HEK293T (cell line): ENCODE measurements at regions not wholly inside any gene's neighbourhood (a gene's known extent, or its start where the extent isn't known, plus 50 kb on each side); places are given as distances from the start of the nearest gene placed in this dataset.
"Not testable (repeated sequence)": the region's sequence is repeated elsewhere in the genome, so short reads cannot be mapped to it uniquely, and the experiment has no call there.

Experiments
- CTCF ChIA-PET: fragments of 350-600 bp; formaldehyde crosslinking; extraction: SDS; loops from one replicate; lab custom pipeline; 2021; ENCODE audit warnings: antibody characterized with exemption, inconsistent platforms; lab: Yijun Ruan, JAX
- POLR2A ChIA-PET: fragments of 350-600 bp; formaldehyde crosslinking; extraction: SDS; loops from one replicate; lab custom pipeline; 2020; ENCODE audit warnings: antibody characterized with exemption, inconsistent platforms; lab: Yijun Ruan, JAX
- DNase-seq: peaks from one replicate; pipeline ENCODE4 v3.0.0; 2012; ENCODE audit warnings: mixed read lengths; ENCODE audit errors: extremely low spot score
- ARNT ChIP-seq: fragments of 450-650 bp; IDR thresholded peaks from 2 replicates; pipeline ENCODE4 v1.6.1; 2017; ENCODE audit warnings: mild to moderate bottlenecking
- BHLHE40 ChIP-seq: fragments of 450-650 bp; IDR thresholded peaks from 2 replicates; pipeline ENCODE4 v1.6.1; 2016; ENCODE audit warnings: mild to moderate bottlenecking, moderate library complexity, borderline replicate concordance
- CTBP1 ChIP-seq: fragments of 450-650 bp; IDR thresholded peaks from 2 replicates; pipeline ENCODE4 v1.6.1; 2016; ENCODE audit warnings: borderline replicate concordance
- ELF4 ChIP-seq: fragments of 450-650 bp; IDR thresholded peaks from 2 replicates; pipeline ENCODE4 v1.6.1; 2017; ENCODE audit warnings: antibody characterized with exemption
- FOXA1 ChIP-seq: fragments of 450-650 bp; IDR thresholded peaks from 2 replicates; pipeline ENCODE4 v1.6.1; 2016; ENCODE audit warnings: mild to moderate bottlenecking
- FOXK2 ChIP-seq: fragments of 450-650 bp; IDR thresholded peaks from 2 replicates; pipeline ENCODE4 v1.6.1; 2016; ENCODE audit warnings: mild to moderate bottlenecking
- HDGF ChIP-seq: fragments of 450-650 bp; IDR thresholded peaks from 2 replicates; pipeline ENCODE4 v1.6.1; 2017; ENCODE audit warnings: antibody characterized with exemption, borderline replicate concordance
- L3MBTL2 ChIP-seq: fragments of 450-650 bp; conservative IDR thresholded peaks from 2 replicates; pipeline ENCODE4 v1.6.1; 2016; ENCODE audit warnings: mild to moderate bottlenecking
- LEF1 ChIP-seq: fragments of 450-650 bp; IDR thresholded peaks from 2 replicates; pipeline ENCODE4 v1.6.1; 2017; ENCODE audit warnings: mild to moderate bottlenecking, borderline replicate concordance
- NFRKB ChIP-seq: fragments of 450-650 bp; IDR thresholded peaks from 2 replicates; pipeline ENCODE4 v1.6.1; 2016; ENCODE audit warnings: mild to moderate bottlenecking, moderate library complexity
- SP1 ChIP-seq: fragments of 450-650 bp; IDR thresholded peaks from 2 replicates; pipeline ENCODE4 v1.6.1; 2017
- SUZ12 ChIP-seq: fragments of 450-650 bp; IDR thresholded peaks from 2 replicates; pipeline ENCODE4 v1.6.1; 2016; ENCODE audit warnings: mild to moderate bottlenecking
- TARDBP ChIP-seq: fragments of 450-650 bp; IDR thresholded peaks from 2 replicates; pipeline ENCODE4 v1.6.1; 2016
- ZNF384 ChIP-seq: fragments of 450-650 bp; IDR thresholded peaks from 2 replicates; pipeline ENCODE4 v1.6.1; 2016

DNA sequence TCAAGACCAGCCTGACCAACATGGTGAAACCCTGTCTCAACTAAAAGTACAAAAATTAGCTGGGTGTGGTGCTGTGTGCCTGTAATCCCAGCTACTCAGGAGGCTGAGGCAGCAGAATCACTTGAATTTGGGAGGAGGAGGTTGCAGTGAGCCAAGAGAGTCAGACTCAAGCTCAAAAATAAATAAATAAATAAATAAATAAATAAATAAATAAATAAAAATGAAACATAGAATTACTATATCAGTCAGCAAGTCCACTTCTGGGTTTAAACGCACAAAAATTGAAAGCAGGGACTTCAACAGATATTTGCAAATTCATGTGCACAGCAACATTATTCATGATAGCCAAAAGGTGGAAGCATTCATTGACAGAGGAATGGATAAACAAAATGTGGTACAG, 875.2 kb upstream of the ALG10B start:
- CTCF ChIA-PET, POLR2A ChIA-PET: not testable (repeated sequence)

DNA sequence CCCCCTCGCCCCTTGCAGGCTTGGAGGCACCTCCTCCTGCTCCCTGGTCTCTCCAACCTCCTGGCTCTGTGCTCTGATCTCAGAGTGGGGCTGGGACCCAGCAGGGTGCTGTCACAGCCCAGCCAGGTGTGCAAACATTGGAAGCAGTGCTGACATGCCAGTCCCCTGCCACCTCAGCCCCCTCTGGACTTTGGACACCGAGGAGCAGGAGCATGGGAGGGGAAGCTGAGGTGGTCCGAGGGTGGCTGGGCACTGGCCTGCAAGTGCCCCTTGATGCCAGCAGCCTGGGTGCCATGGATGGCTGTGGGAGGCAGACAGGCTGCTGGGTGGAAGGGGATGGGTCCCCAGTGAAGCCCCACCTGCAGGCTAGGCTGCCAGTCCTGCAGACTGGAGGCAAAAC, 860.9 kb upstream of the ALG10B start:
- DNase-seq, CTCF ChIA-PET, POLR2A ChIA-PET: not testable (repeated sequence)

More for the DNA sequence above, 875.2 kb upstream of the ALG10B start:
- not testable (repeated sequence) for DNase-seq

DNA sequence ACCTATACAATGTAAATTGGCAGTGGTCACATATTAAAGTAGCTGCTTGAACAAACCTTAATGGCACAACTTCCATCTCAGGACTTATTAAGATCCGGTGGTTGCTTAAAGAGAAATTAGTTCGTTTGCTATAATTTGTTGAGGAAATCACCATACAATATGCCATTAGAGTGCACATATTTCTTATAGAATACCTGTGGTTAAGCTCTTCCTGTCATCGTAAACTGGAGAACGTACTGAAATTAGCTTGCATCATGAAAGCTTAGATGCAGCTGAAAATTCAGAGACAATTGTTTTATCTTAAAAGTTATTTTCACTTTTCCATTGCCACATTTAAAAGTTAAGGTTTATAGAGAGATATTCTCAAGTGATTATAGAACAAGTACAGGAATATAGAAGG, 818.6 kb upstream of the ALG10B start:
- POLR2A ChIA-PET, DNase-seq, CTCF ChIA-PET: not testable (repeated sequence)

DNA sequence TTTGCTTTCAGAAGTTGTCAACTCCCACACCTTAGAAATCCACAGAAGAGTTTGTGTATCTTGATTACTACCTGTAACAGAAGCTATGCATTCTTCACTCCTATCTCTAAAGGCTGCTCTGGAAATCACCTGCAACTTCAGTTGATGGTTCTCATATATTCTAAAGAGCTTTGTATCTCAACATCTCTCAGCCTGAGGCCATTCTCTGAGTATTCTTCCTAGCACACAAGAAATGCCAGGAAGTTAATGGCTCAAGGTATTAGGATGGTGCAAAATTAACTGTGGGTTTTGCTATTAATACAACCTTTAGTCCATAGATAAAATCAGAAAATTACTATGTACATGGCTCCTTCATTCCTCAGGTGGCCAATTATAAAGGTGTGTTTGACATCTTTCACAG, 806.3 kb upstream of the ALG10B start:
- CTCF ChIA-PET, POLR2A ChIA-PET, DNase-seq: not testable (repeated sequence)

DNA sequence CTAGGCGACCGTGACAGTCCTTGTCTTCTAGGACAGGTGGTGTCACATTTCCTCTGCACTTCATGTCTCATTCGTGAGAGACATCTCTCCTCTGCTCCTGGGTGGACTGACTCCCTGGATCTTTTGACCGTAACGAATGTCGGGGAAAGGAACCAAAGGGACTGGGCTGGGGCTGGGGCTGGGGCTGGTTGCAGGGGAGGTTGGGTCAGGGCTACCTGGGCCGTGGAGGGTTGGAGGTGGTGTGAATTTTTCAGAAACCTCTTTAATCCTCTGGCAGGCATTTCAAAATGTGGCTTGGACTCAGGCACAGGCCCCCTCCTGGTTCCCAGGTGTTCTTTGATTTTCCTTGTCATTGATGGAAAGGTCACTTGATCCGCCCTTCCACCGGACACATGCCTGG, 776.0 kb upstream of the ALG10B start:
- DNase-seq, CTCF ChIA-PET, POLR2A ChIA-PET: not testable (repeated sequence)

DNA sequence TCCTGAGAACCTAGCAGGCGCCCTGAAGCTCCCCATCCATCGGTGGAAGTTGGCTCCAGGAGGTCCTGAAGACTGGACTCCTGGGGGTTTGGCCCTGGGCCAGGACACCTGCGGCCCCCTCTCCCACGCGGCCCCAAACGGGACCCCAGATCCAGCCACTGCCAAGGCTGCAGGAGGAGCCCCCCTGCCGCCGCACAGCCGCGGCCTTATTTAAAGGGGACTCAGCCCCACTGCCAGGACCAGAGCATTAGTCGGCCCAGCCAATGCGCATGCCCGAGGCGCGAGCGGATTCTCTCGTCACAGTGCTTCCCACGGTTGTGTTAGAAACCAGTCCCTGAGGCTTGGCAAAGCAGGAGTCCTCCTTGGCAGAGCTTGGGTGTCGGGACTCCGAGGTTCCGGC, 775.2 kb upstream of the ALG10B start:
- ChIA-PET CTCF (no interaction called here), POLR2A (no interaction called here)
- TF ChIP-seq BHLHE40 (no peak), ARNT (no peak), ELF4 (no peak), FOXK2 (no peak)
- no peak for DNase-seq

DNA sequence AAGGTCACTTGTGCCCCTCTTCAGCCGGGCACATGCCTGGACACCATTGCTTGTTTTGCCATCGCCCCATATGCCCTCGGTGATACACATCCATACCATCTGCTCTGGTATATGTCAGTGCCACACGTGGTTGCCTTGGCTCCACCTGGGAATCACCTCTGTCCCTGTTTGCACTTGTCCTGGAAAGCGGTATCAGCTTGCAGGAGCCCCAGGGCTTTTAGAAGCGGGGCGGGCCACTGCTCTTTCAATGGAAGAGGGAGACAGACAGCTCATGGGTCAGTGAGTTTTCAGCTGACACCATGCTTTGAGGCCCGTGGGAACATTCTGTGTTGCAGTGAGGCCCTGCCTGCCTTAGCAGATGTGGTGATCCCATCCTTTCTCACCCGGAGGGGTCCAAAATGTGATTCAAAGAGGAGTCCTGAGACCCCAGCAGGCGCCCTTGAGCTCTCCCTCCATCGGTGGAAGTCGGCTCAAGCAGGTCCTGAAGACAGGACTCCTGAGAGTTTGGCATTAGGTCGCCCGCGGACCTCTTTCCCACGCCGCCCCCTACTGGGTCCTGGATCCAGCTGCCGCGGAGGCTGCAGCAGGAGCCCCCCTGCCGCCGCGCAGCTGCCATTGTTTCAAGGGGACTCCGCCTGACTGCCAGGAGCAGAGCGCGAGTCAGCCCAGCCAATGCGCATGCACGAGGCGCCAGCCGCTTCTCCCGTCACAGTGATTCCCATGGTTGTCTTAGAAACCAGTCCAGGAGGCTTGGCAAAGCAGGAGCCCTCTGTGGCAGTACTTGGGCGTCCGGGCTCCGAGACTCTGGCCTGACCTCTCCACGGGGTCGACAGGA, 773.2 kb upstream of the ALG10B start:
- no peak for DNase-seq
- ChIA-PET CTCF (no interaction called here), POLR2A (no interaction called here)
- TF ChIP-seq SP1 = no peak
- TF ChIP-seq CTBP1 = no peak
- no peak for TF ChIP-seq LEF1
- TF ChIP-seq HDGF = no peak
- no peak for TF ChIP-seq ELF4
- no peak for TF ChIP-seq BHLHE40

DNA sequence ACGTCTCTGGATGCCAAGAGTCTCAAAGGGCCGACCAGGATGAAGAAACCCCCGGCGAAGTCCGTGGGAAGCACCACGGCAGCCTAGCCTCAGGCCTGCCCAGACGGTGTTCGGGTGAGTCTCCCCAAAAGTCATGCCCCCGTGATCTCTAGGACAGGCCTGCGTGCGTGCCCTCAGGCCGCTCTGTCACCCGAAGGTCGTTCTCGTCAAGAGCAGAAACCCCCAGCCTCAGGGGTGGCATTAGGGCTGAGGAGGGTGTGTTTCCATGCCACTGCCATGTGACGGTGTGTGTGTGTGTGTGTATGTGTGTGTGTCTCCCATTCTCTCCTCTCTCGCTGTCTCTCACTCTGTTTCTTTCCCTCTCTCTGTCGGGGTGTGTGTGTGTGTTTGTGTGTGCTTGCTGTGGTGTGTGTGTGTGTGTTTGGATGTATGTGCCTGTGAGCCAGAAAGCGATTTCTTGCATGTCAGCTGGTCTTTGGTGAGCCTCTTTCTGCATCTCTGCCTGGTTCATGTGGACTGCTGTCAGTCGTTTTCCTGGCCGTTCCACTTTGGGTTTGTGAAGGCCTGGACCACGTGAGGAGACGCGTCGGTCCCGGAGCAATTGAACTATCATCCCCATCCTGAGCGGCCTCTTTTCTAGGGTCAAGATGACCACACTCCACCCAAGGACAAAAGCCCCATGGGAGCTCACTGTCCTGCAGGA, 772.5 kb upstream of the ALG10B start:
- ChIA-PET CTCF (no interaction called here), POLR2A (no interaction called here)
- no peak for DNase-seq
- TF ChIP-seq ZNF384 (no peak), NFRKB (no peak), L3MBTL2 (no peak), CTBP1 (no peak)

DNA sequence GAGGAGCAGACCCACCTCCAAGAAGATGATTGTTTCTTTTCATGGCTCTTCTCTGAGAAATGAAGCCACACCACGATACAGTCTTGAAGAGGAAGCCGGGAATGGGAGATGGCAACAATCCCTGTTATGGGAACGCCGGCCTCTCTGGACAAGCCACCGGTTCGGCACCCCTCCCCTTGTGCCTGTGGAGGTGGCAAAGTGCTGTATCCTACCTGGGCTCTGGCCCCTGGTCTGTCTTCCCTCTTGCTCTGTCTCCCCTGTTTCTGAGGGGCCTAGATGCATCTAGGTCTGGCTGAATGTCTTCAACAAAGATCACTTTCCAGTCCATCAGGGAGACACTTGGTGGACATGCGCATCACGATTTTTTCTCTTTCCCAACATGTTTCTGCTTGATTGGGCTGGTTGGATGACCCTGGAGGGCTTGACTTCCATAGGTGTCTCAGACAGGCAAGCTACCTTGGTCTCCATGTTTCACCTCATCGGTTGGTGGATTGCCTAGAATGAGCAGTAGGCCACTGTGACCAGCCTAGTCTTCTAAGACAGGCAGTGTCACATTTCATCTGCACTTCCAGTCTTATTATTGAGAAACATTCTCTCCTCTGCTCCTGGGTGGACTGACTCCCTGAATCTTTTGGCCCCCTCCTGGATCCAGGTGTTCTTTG, 771.8 kb upstream of the ALG10B start:
- DNase-seq, POLR2A ChIA-PET, CTCF ChIA-PET: not testable (repeated sequence)

DNA sequence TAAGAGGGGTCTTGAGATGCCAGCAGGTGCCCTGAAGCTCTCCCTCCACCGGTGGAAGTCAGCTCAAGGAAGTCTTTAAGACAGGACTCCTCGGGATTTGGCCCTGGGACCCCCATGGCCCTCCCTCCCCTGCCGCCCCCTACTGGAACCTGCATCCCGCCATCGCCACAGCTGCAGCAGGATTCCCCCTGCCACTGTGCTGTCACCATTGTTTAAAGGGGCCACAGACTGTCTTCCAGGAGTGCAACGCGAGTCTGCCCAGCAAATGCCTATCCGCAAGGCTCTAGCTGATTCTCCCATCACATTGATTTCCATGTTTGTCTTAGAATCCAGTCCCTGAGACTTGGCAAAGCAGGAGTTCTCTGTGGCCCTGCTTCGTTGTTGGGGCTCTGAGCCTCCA, 770.8 kb upstream of the ALG10B start:
- CTCF ChIA-PET = no interaction called here
- POLR2A ChIA-PET = no interaction called here
- TF ChIP-seq ZNF384 (no peak), SUZ12 (no peak), CTBP1 (no peak), ELF4 (no peak), TARDBP (no peak), LEF1 (no peak), FOXA1 (no peak)
- no peak for DNase-seq
